A673 (cell line): ENCODE measurements at regions not wholly inside any gene's neighbourhood (a gene's known extent, or its start where the extent isn't known, plus 50 kb on each side); places are given as distances from the start of the nearest gene placed in this dataset.

Experiments used
- BruUV-seq: library from RNA; stranded (reverse); fragments of 400-500 nt; replicated peaks from 2 replicates; lab custom pipeline; 2021; lab: Mats Ljungman, UMichigan
- CTCF ChIA-PET: fragments of 300-600 bp; sonication (Branson Sonifier 250); formaldehyde crosslinking; loops from one replicate; lab custom pipeline; 2022; ENCODE audit warnings: antibody characterized with exemption; lab: Charles Lee
- POLR2A ChIA-PET: fragments of 300-600 bp; sonication (Branson Sonifier 250); formaldehyde crosslinking; loops from one replicate; lab custom pipeline; 2022; ENCODE audit warnings: antibody characterized with exemption; ENCODE audit not compliant: low non-redundant PET; lab: Charles Lee
- DNase-seq: peaks from one replicate; pipeline ENCODE4 v3.0.0-alpha.2; 2015; ENCODE audit warnings: low spot score
- H3K27ac ChIP-seq: fragments of 200-600 bp; sonication (generic); 2 replicates; pipeline ENCODE4 v1.5.1; 2016; ENCODE audit warnings: mixed run types, low read depth, mild to moderate bottlenecking, mixed read lengths, antibody characterized with exemption, low read length; ENCODE audit not compliant: poor library complexity, severe bottlenecking
- H3K27me3 ChIP-seq: fragments of 200-600 bp; sonication (generic); replicated peaks from 2 replicates; pipeline ENCODE4 v1.6.1; 2017; ENCODE audit warnings: mixed run types, low read depth, mild to moderate bottlenecking, mixed read lengths, antibody characterized with exemption, low read length; ENCODE audit not compliant: insufficient read depth, poor library complexity
- H3K36me3 ChIP-seq: fragments of 200-600 bp; sonication (generic); 2 replicates; pipeline ENCODE4 v1.6.1; 2016; ENCODE audit warnings: mixed run types, mild to moderate bottlenecking, mixed read lengths, antibody characterized with exemption, low read length; ENCODE audit not compliant: insufficient read depth, poor library complexity, severe bottlenecking
- H3K4me1 ChIP-seq: fragments of 200-600 bp; sonication (generic); 2 replicates; pipeline ENCODE4 v1.6.1; 2017; ENCODE audit warnings: mixed run types, mild to moderate bottlenecking, mixed read lengths, antibody characterized with exemption, low read length; ENCODE audit not compliant: insufficient read depth, poor library complexity, severe bottlenecking
- H3K4me3 ChIP-seq: fragments of 200-600 bp; sonication (generic); 2 replicates; pipeline ENCODE4 v1.5.1; 2016; ENCODE audit warnings: low read depth, mixed run types, mild to moderate bottlenecking, mixed read lengths, low read length; ENCODE audit not compliant: poor library complexity, severe bottlenecking
- H3K9me3 ChIP-seq: fragments of 200-600 bp; sonication (generic); 2 replicates; pipeline ENCODE4 v1.6.1; 2016; ENCODE audit warnings: mixed run types, low read depth, mild to moderate bottlenecking, mixed read lengths, antibody characterized with exemption, low read length; ENCODE audit not compliant: poor library complexity, severe bottlenecking
- CTCF ChIP-seq: fragments of 300-800, 200-600 bp; sonication (generic); conservative IDR thresholded peaks from 2 replicates; pipeline ENCODE4 v1.5.1; 2017; ENCODE audit warnings: low read depth, mild to moderate bottlenecking, antibody characterized with exemption, low read length, moderate library complexity, mixed read lengths
- EZH2 ChIP-seq: fragments of 200-600 bp; sonication (generic); IDR thresholded peaks from 2 replicates; pipeline ENCODE4 v1.6.1; 2017; ENCODE audit warnings: borderline replicate concordance, low read depth, mild to moderate bottlenecking, mixed read lengths, antibody characterized with exemption, low read length; ENCODE audit not compliant: poor library complexity, severe bottlenecking
- intact Hi-C: fragments of 100-400 bp; cut with micrococcal nuclease; formaldehyde crosslinking; loops from one replicate; pipeline ENCODE4 v1.10.0; 2022; ENCODE audit not compliant: unreplicated experiment

DNA sequence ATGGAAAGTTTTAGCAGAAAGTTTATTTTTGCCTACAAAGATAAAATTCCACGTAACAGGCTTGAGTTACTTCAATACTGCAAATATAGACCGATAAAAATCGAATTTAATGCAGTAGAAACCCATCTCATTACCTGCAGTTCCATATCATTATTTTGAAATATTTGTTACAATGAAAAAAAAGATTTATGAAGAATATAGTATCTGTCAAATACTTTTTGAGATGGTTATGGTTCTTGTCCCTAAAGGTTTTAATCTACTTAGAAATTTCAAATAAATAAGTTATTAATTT, 273.5 kb downstream of the ADAMTS20 start:
- intact Hi-C loops, result no loop called here
- POLR2A ChIA-PET, result no interaction called here

GRCh38 chr12:43277651-43278540, 274.1 kb downstream of the ADAMTS20 start:
- H3K9me3 ChIP-seq, result no peaks in the 10 kb centered on the region
- H3K4me1 ChIP-seq, result no peaks in the 10 kb centered on the region
- DNase-seq, result no peak
- BruUV-seq, result no TSS peak
- intact Hi-C loops, result no loop called here
- H3K4me3 ChIP-seq, result no peak overlapping the region
- TF ChIP-seq EZH2 (no peak), CTCF (no peak)
- no peaks in the 10 kb centered on the region for H3K27me3 ChIP-seq
- H3K36me3 ChIP-seq, result no peaks in the 10 kb centered on the region
- no peak overlapping the region for H3K27ac ChIP-seq
- POLR2A ChIA-PET, result no interaction called here
- CTCF ChIA-PET, result no interaction called here

More for the DNA sequence above, 273.5 kb downstream of the ADAMTS20 start:
- TF ChIP-seq CTCF (no peak), EZH2 (no peak)
- H3K36me3 ChIP-seq, result no peaks in the 10 kb centered on the region
- no peak overlapping the region for H3K27ac ChIP-seq
- no peaks in the 10 kb centered on the region for H3K9me3 ChIP-seq
- CTCF ChIA-PET, result no interaction called here
- no peak for DNase-seq
- H3K27me3 ChIP-seq, result no peaks in the 10 kb centered on the region
- H3K4me1 ChIP-seq, result no peaks in the 10 kb centered on the region
- no peak overlapping the region for H3K4me3 ChIP-seq
- no TSS peak for BruUV-seq

DNA sequence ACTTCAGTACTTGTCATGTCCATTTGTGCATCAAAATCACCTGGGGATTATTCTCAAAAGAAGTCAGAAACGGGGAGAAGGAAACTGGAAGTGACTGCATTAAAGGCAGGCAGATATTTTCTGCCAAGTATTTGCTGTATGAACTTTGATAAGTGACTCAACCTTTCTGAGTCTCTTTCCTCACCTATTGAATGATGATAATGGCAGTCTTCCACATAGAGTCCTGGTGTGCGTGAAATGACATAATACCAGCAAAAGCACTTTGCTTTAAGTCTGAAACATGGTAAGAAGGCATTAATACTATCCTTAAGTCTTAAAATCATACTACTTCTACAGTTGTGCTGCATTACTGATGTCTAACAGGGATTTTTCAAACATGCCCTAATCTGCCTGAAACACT, 278.5 kb downstream of the ADAMTS20 start:
- POLR2A ChIA-PET, result no interaction called here
- Histone ChIP-seq H3K9me3 (no peaks in the 10 kb centered on the region), H3K36me3 (no peaks in the 10 kb centered on the region), H3K4me3 (no peak overlapping the region), H3K4me1 (no peaks in the 10 kb centered on the region), H3K27ac (no peak overlapping the region), H3K27me3 (no peaks in the 10 kb centered on the region)
- no TSS peak for BruUV-seq
- intact Hi-C loops, result no loop called here
- CTCF ChIA-PET, result no interaction called here
- no peak for DNase-seq
- no peak for TF ChIP-seq EZH2
- no peak for TF ChIP-seq CTCF
